ENCODE measurements at regions not wholly inside any gene's neighbourhood (a gene's known extent, or its start where the extent isn't known, plus 50 kb on each side); places are given as distances from the start of the nearest gene placed in this dataset.

DNA sequence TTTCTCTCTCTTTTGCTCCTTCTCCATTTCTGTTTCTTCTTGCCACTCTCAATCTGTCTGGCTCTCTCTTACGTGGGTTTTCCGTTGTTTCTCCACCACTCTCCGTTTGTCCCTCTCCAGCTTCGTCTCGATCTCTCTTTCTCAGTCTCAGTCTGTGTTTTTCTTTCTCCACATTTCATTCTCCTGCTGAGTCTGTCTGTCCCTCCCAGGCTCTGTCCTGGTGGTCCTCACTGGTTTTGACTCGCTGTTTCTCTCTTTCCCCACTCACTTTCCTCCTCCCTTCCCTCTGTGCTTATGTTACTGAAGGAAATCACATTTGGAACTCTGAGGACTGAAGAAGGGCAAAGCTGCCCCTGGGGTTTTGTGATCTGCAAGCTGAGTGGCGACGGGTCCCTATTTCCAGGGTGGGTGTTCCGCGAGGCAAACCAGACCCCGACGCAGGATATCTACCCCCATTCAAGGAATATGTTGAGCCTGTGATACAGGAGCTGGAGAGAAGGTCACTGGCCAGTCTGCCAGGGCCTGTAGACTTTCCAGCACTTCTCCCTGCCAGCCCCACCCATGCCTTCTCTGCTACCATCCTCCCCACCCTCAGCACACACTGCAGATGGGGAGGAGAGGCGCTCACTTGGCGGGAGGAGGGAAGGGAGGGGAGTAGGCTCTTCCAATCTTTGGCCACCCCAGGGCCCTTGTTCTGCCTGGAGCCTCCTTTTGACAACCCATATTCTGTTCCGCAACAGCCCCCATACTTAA is 102.7 kb upstream of the MAP1LC3B2 start:
- Histone ChIP-seq H3K9me3 (ENCODE audit: control insufficient read depth in 1 of 2, insufficient read depth in 1 of 2, low read length in 2 of 2) (no peaks in the 10 kb centered on the region), H3K4me3 (ENCODE audit: low read length) (no peak overlapping the region), H3K27me3 (ENCODE audit: control insufficient read depth in 1 of 2, insufficient read depth in 2 of 2, low read length in 2 of 2) (no peaks in the 10 kb centered on the region), H3K27ac (ENCODE audit: low read depth in 1 of 2, low read length in 2 of 2) (no peak overlapping the region), H3K36me3 (ENCODE audit: insufficient read depth, low read length) (no peaks in the 10 kb centered on the region), H3K4me1 (ENCODE audit: insufficient read depth, low read length) (no peaks in the 10 kb centered on the region)
- ChIA-PET CTCF (no interaction called here), POLR2A (interaction anchor here (0.7 kb wide), 1 partner anchor 10 kb away, joined by 3 read pairs; no protein-coding TSS in a partner anchor)
- Mint-ChIP-seq H3K9me3 (no peaks in the 10 kb centered on the region), H3K36me3 (ENCODE audit: low read depth) (no peaks in the 10 kb centered on the region), H3K27ac (no peak overlapping the region), H3K4me3 (no peak overlapping the region), H3K27me3 (no peaks in the 10 kb centered on the region), H3K4me1 (ENCODE audit: low read depth) (no peaks in the 10 kb centered on the region)
- TF ChIP-seq CTCF (IDR thresholded peaks at IDR 0.05) = no peak
- DNase-seq (no peak), ATAC-seq (ENCODE audit: poor library complexity) (no peak)
- intact Hi-C loops (cut with DNase I, micrococcal nuclease) = no loop called here

DNA sequence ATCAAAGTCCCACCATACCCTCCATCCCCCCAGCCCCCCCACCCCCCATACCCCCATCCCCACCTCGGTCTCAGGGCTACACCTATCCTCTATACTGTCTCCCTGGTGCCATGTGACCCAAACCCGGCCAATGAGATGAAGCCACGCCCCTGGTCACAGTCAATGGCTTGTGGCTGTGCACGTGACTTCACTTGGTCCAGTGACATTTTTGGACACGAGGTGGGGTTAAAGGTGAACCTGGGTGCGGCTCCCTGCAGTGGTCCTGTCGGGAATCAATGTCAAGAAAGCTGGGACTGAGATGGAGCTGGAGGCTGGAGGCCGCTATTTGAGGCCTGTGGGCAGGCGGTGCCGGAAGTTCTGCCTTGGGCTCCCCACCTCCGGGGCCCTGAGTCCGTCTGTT is 100.7 kb upstream of the MAP1LC3B2 start:
- H3K9me3 ChIP-seq (ENCODE audit: control insufficient read depth in 1 of 2, insufficient read depth in 1 of 2, low read length in 2 of 2) = no peaks in the 10 kb centered on the region
- TF ChIP-seq CTCF (IDR thresholded peaks at IDR 0.05) = no peak
- Mint-ChIP-seq H3K4me1 (ENCODE audit: low read depth) (no peaks in the 10 kb centered on the region), H3K27ac (no peak overlapping the region), H3K4me3 (no peak overlapping the region), H3K9me3 (no peaks in the 10 kb centered on the region), H3K36me3 (ENCODE audit: low read depth) (no peaks in the 10 kb centered on the region), H3K27me3 (no peaks in the 10 kb centered on the region)
- no peaks in the 10 kb centered on the region for H3K4me1 ChIP-seq (ENCODE audit: insufficient read depth, low read length)
- DNase-seq (no peak), ATAC-seq (ENCODE audit: poor library complexity) (no peak)
- H3K27me3 ChIP-seq (ENCODE audit: control insufficient read depth in 1 of 2, insufficient read depth in 2 of 2, low read length in 2 of 2) = no peaks in the 10 kb centered on the region
- POLR2A ChIA-PET = no interaction called here
- H3K27ac ChIP-seq (ENCODE audit: low read depth in 1 of 2, low read length in 2 of 2) = no peak overlapping the region
- no peaks in the 10 kb centered on the region for H3K36me3 ChIP-seq (ENCODE audit: insufficient read depth, low read length)
- CTCF ChIA-PET = no interaction called here
- intact Hi-C loops (cut with DNase I, micrococcal nuclease) = no loop called here
- H3K4me3 ChIP-seq (ENCODE audit: low read length) = no peak overlapping the region

DNA sequence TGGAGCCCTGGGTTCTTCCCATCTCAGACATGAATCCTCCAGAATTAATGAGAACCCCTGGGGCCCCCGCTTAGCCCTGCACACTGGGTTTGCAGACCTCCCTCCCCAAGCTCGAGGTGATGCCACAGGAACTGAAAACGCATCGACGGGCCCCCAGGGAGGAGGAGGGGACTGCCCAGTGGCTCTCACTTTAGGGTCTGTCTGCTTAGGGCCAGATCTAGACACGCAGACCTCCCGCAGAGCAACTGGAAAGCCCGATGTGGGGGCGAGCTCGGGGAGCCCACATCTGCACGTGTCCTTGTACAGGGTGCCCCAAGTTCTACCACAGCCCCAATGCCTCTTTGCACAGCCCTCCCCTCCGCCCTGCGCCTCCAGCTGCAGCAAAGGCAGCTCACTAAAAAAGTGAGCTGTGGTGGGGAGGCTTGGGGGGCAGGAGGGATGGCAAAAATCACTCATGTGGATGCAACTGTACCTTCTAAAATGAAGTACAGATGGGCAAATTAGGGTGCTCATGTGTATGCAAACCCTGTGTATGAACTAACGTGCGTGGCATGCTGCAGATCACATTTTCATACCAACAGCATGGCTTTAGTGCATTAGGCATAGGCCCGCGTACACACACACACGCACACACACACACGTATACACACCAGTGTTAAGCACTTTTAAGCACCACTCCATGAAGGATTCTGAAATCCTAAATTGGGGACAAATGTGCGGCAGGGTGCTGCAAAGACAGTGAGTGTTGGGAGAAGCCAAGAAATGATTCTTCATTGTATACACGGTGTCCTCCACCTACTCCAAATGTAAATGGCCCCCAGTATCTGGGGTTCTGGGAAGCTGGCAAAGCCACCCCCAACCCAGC is 99.9 kb upstream of the MAP1LC3B2 start:
- H3K27me3 Mint-ChIP-seq = no peaks in the 10 kb centered on the region
- H3K4me3 Mint-ChIP-seq = no peak overlapping the region
- ChIA-PET POLR2A (no interaction called here), CTCF (no interaction called here)
- Histone ChIP-seq H3K27ac (ENCODE audit: low read depth in 1 of 2, low read length in 2 of 2) (no peak overlapping the region), H3K4me3 (ENCODE audit: low read length) (no peak overlapping the region), H3K27me3 (ENCODE audit: control insufficient read depth in 1 of 2, insufficient read depth in 2 of 2, low read length in 2 of 2) (no peaks in the 10 kb centered on the region), H3K36me3 (ENCODE audit: insufficient read depth, low read length) (no peaks in the 10 kb centered on the region), H3K9me3 (ENCODE audit: control insufficient read depth in 1 of 2, insufficient read depth in 1 of 2, low read length in 2 of 2) (no peaks in the 10 kb centered on the region), H3K4me1 (ENCODE audit: insufficient read depth, low read length) (no peaks in the 10 kb centered on the region)
- no peaks in the 10 kb centered on the region for H3K4me1 Mint-ChIP-seq (ENCODE audit: low read depth)
- no peaks in the 10 kb centered on the region for H3K9me3 Mint-ChIP-seq
- intact Hi-C loops (cut with DNase I, micrococcal nuclease) = no loop called here
- no peak for DNase-seq
- no peaks in the 10 kb centered on the region for H3K36me3 Mint-ChIP-seq (ENCODE audit: low read depth)
- no peak overlapping the region for H3K27ac Mint-ChIP-seq
- no peak for TF ChIP-seq CTCF (IDR thresholded peaks at IDR 0.05)
- no peak for ATAC-seq (ENCODE audit: poor library complexity)
